BJ (cell line): ENCODE measurements at regions not wholly inside any gene's neighbourhood (a gene's known extent, or its start where the extent isn't known, plus 50 kb on each side); places are given as distances from the start of the nearest gene placed in this dataset.

ENCODE experiments used
- CTCF ChIA-PET: fragments of 350-600 bp; formaldehyde crosslinking; extraction: SDS; loops from one replicate; lab custom pipeline; 2021; ENCODE audit warnings: antibody characterized with exemption, inconsistent platforms; lab: Yijun Ruan, JAX
- POLR2A ChIA-PET: fragments of 300-600 bp; sonication (Branson Sonifier 250); formaldehyde crosslinking; extraction: SDS; loops from one replicate; lab custom pipeline; 2021; ENCODE audit warnings: antibody characterized with exemption; lab: Charles Lee
- DNase-seq: peaks from one replicate; pipeline ENCODE4 v3.0.0-alpha.2; 2011; ENCODE audit warnings: low read depth
- H3K27me3 ChIP-seq: 2 replicates; pipeline ENCODE4 v1.6.0; 2011; ENCODE audit warnings: low read length; ENCODE audit not compliant: control insufficient read depth, insufficient read depth
- H3K36me3 ChIP-seq: 2 replicates; pipeline ENCODE4 v1.5.1; 2011; ENCODE audit warnings: low read length; ENCODE audit not compliant: control insufficient read depth, insufficient read depth
- H3K4me3 ChIP-seq: 2 replicates; pipeline ENCODE4 v1.5.1; 2011; ENCODE audit warnings: low read depth, mild to moderate bottlenecking, control low read depth, low read length
- CTCF ChIP-seq: IDR thresholded peaks from 2 replicates; pipeline ENCODE4 v1.5.1; 2011; ENCODE audit warnings: low read depth, mild to moderate bottlenecking, control low read depth, inconsistent platforms, low read length, moderate library complexity; ENCODE audit not compliant: insufficient read depth

GRCh38 chr20:39211060-39211748 lies 249.1 kb downstream of the DHX35 start:
- H3K36me3 ChIP-seq, result no peaks in the 10 kb centered on the region
- H3K4me3 ChIP-seq, result no peak overlapping the region
- no peaks in the 10 kb centered on the region for H3K27me3 ChIP-seq
- DNase-seq, result no peak
- ChIA-PET CTCF (no interaction called here), POLR2A (no interaction called here)
- no peak for TF ChIP-seq CTCF

- TF ChIP-seq CTCF, result no peak
- no peak for DNase-seq
- Histone ChIP-seq H3K27me3 (no peaks in the 10 kb centered on the region), H3K4me3 (no peak overlapping the region), H3K36me3 (no peaks in the 10 kb centered on the region)
- ChIA-PET CTCF (no interaction called here), POLR2A (no interaction called here)
Measured at GRCh38 chr20:39210341-39211036, 248.3 kb downstream of the DHX35 start.

- POLR2A ChIA-PET, result no interaction called here
- H3K36me3 ChIP-seq, result no peaks in the 10 kb centered on the region
- TF ChIP-seq CTCF, result no peak
- no peak overlapping the region for H3K4me3 ChIP-seq
- CTCF ChIA-PET, result no interaction called here
- no peak for DNase-seq
- no peaks in the 10 kb centered on the region for H3K27me3 ChIP-seq
Measured at GRCh38 chr20:39206899-39207564, 244.9 kb downstream of the DHX35 start.

- CTCF ChIA-PET, result interaction anchor here (1.0 kb wide), 1 partner anchor 69 kb away, joined by 4 read pairs; no protein-coding TSS in a partner anchor
- Histone ChIP-seq H3K36me3 (no peaks in the 10 kb centered on the region), H3K4me3 (no peak overlapping the region), H3K27me3 (no peaks in the 10 kb centered on the region)
- TF ChIP-seq CTCF, result no peak
- POLR2A ChIA-PET, result no interaction called here
- no peak for DNase-seq
Measured at GRCh38 chr20:39195582-39196021, 233.5 kb downstream of the DHX35 start.
